ENCODE measurements at regions not wholly inside any gene's neighbourhood (a gene's known extent, or its start where the extent isn't known, plus 50 kb on each side); places are given as distances from the start of the nearest gene placed in this dataset.
"Not testable (repeated sequence)": the region's sequence is repeated elsewhere in the genome, so short reads cannot be mapped to it uniquely, and the experiment has no call there.

DNA sequence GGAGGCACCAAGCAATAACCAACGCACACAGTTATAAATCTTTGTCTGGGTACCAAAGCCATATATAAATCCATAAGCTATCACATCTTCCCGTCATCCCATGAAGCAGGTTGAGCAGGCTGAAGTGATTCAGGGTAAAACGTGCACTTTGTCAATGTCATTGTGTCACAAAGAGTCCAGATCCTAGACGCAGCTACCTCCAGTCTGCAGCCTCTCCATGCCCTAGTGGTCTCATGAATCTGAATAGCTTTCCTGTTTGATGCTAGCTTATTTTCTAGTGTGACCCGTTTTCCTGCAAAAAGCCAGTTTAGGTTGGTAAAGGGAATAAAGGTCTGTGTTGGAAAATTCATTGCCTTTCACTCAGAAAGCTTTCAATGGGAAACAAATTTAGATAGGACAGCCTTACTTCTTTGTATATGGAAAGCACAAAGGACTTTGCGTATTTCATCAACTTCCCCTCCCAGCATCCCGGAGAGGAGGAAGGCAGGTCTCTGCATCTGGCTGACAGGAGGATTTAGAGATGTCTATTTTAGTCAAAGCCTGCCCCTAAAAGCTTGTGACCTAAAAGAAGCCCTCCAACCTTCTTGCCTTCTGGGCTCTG is 222.3 kb upstream of the ARL4C start:
- DNase-seq: no peak

DNA sequence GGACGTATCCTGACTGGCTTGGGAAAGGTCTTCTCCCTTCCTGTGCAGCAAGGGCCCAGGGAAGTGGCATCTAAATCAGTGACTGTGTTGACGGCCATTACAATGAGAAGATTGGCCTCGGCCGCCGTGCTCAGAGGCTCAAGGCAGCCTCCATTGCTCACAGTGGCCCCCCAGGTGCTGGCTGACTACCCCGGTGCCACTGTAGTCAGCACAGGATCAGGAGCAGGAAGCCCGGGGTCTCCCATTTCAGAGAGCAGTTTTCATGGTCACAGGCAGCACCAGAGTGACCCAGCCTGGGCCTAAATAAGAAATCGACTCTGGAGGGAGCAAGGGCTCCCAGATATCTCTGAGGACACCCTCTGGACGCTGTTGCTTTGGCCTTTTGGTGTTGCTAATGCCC is 219.4 kb upstream of the ARL4C start:
- no peak for DNase-seq

GRCh38 chr2:234715671-234716250 is 218.9 kb upstream of the ARL4C start:
- no peak for DNase-seq

GRCh38 chr2:234714711-234715110 is 217.8 kb upstream of the ARL4C start:
- DNase-seq: no peak

GRCh38 chr2:234712421-234712935 is 215.6 kb upstream of the ARL4C start:
- no peak for DNase-seq

GRCh38 chr2:234711308-234711707 is 214.4 kb upstream of the ARL4C start:
- DNase-seq: no peak

GRCh38 chr2:234710587-234710986 is 213.7 kb upstream of the ARL4C start:
- DNase-seq: no peak

- no peak for DNase-seq
Observed at GRCh38 chr2:234710066-234710465, 213.2 kb upstream of the ARL4C start.

GRCh38 chr2:234708717-234709116 is 211.8 kb upstream of the ARL4C start:
- DNase-seq: no peak

GRCh38 chr2:234708091-234708683 is 211.3 kb upstream of the ARL4C start:
- no peak for DNase-seq

DNA sequence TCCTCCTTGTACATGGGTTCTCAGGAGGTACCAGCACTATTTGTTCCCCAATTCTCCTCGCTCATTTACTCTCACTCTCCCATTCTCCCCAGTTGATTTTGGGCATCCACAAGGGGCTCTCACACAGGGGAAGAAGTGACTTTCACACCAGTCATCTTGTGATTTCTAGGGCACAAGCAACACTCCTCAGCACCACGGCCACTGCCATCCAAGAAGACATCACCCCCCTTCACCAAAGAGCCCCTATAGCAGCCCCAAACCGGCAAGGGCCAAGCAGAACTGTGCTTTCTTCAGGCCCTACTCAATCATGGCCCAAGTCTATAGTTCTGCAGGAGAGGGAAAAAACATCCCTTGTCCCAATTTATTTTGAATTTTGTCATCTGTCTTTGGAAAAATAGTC is 209.2 kb upstream of the ARL4C start:
- DNase-seq: no peak

DNA sequence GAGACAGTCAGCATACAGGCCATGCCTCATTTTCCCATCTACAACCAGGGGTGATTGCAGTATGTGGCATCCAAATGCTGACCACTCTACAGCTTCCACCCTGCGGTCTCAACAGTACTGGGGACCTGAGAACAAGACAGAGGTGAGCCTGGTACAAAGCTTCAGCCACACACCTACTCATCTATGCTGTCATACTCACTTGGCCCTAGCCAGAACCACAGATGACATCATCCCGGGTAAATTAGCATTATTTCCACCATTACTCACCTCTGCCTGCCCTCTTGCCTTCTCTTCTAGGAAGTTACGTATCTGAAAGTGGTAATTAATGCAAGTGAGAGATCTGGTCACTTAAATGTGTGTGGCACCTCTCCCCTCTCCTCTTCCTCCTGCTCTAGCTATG is 208.2 kb upstream of the ARL4C start:
- DNase-seq: peak in 1 of 2 experiments; percentile 18

DNA sequence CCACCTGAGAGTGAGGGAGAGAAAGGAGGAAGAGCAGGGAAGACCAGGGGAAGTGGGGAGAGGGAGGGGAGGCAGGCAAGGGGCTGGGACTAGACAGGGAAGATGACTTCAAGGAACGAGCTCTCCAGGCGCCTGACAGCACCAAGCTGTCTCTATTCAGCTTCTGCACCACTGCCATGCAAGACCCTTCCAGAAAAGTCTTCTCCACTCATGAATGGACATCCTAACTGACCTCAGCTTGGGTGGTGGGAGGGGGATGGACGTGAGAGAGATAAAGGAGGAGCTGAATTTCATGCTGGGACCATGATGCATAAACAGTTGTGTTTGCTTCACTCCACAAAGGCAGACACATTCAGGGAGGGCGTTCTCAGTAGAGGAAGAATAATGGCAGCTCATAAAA is 206.4 kb upstream of the ARL4C start:
- no peak for DNase-seq

GRCh38 chr2:234702731-234703225 is 205.9 kb upstream of the ARL4C start:
- no peak for DNase-seq

GRCh38 chr2:234701841-234702240 is 205.0 kb upstream of the ARL4C start:
- DNase-seq: no peak

GRCh38 chr2:234701421-234701820 is 204.5 kb upstream of the ARL4C start:
- DNase-seq: no peak

GRCh38 chr2:234699456-234699855 is 202.6 kb upstream of the ARL4C start:
- no peak for DNase-seq

DNA sequence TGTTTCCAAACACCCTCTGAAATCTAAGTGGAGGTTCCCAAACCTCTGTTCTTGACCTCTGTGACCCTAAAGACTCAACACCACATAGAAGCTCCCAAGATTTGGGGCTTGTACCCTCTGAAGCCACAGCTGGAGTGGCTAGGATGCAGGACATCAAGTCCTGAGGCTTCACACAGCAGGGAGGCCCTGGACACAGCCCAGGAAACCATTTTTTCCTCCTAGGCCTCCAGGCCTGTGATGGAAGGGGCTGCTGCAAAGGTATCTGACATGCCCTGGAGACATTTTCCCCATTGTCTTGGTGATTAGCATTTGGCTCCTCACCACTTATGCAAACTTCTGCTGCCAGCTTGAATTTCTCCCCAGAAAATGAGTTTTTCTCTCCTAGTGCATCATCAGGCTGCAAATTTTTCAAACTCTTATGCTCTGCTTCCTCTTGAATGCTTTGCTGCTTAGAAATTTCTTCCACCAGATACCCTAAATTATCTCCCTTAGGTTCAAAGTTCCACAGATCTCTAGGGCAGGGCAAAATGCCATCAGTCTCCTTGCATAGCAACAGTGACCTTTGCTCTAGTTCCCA is 200.5 kb upstream of the ARL4C start:
- DNase-seq: not testable (repeated sequence)

DNA sequence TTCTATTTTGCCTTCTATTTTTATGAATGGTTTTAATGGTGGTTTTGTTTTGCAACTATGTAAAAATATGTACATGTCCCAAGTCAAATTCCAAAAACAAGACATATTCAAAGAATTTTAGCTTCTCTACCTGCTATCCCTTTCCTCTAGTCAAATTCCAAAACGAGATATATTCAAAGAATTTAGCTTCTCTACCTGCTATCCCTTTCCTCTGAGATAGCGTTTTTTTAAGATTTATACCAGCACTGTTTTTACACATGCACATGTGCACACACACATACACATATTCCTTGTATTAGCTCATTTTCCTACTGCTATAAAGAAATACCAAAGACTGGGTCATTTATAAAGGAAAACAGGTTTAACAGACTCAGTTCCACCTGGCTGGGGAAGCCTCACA is 199.1 kb upstream of the ARL4C start:
- DNase-seq: no peak

DNA sequence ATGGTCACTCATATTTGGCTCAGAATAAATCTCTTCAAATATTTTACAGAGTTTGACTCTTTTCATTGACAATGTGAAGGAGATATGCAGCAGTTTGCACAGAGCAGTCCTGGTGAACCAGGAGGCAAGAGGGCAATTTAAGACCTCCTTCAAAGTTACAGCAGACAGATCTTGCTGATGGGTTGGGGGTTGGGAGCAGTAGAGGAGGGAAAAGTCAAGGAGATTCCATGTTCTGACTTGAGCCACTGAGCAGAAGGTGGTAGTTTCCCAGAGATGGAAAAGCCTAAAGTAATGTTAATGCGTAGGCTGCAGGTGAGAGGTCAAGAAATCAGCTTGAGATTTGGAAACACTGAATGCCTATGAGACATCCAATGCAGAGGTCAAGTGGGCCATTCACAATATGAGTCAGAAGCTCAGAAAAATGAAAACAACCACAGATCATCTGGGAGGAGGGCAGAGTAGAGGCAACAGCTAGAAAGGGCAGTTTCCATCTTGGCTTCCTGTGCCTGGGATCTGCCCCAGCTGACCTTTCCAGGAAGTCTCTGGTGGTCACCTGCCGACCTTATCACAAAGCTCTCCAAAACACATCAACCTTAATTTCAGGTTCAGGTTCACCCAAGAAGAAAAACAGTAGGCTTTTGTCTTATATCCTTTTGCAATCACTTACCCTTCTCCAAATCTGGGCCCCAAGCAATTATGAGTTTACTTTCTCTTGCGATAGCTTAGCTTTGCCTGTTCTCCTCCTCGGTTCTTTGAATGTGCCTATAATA is 197.5 kb upstream of the ARL4C start:
- no peak for DNase-seq

- DNase-seq: not testable (repeated sequence)
Observed at GRCh38 chr2:234693681-234694190, 196.9 kb upstream of the ARL4C start.

- DNase-seq: not testable (repeated sequence)
Observed at GRCh38 chr2:234693191-234693590, 196.3 kb upstream of the ARL4C start.
